ENCODE measurements at regions not wholly inside any gene's neighbourhood (a gene's known extent, or its start where the extent isn't known, plus 50 kb on each side); places are given as distances from the start of the nearest gene placed in this dataset.

DNA sequence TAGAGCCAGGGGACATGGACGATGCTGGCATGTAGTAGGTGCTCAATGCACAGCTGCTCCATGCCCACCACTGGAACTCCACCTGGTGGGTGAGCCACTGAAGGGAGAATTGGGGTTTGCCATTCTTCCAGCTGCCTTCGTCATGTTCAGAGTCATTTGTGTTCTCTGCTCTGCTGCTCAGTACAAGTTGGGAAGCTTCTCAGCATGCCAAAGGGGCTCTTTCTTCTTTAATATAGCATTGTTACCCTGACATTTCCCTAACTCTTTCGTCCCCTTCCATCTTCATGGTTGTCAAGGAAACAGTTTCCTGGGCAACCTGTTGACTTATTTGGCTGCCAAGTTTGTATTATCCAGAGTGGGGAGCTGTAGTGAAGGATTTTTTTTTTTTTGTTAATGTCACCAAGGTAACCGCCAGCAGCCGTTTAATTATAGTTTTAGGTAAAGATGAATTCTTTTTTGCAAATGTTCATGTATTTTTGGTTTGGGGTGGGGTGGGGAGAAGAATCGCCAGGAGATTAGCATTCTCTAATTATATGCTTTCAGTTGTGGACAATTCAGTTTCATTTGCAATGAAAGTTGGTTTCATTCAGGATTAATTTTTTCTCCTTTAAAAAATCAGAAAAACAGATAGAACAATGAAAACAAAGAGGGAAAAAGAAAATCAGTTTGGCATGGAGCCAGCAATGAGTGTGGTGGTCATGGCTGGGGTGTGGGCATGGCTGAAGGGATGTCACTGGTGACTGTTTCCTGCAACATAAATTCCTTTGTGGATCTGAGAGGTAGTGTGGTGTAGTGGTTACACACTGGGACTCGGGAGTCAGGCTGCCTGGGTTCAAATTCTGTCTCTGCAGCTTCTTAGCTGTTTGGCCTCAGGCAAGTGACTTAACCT is 73.0 kb upstream of the KCNG1 start:
- no peak for DNase-seq (ENCODE audit: low read depth)

DNA sequence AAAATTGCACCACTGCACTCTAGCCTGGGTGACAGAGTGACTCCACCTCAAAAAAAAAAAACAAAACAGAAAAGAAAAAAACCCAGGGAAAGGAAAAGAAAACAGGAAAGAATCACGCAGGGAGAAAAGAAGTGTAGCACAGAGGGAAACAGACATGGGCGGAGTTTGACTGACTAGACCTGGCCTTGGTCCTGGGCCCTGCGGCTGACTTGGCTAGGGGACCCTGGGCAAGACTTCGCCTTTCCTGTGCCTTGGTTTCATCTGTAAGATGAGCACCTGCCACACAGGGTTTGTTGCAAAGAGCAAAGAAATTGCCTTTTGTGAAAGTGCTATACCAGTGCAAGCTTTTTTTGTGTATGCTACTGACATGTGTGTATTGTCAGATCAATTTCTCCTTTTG is 71.3 kb upstream of the KCNG1 start:
- DNase-seq (ENCODE audit: low read depth): no peak

DNA sequence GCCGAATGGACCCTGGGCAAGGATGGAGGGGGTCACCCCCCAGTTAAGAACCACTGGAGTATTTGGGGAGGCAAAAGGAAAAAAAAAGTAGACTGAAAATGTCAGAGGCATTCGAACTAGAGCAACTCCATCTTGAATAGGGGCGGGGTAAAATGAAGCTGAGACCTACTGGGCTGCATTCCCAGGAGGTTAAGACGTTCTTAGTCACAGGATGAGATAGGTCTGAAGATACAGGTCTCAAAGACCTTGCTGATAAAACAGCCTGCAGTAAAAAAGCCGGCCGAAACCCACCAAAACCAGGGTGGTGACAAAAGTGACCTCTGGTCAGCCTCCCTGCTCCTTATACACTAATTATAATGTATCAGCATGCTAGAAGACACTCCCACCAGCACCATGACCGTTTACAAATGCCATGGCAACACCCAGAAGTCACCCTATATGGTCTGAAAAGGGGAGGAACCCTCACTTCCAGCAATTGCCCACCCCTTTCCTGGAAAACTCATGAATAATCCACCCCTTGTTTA is 70.4 kb upstream of the KCNG1 start:
- no peak for DNase-seq (ENCODE audit: low read depth)

- DNase-seq (ENCODE audit: low read depth): no peak
Measured at GRCh38 chr20:51092338-51092737, 69.4 kb upstream of the KCNG1 start.

GRCh38 chr20:51091406-51092195 is 68.7 kb upstream of the KCNG1 start:
- no peak for DNase-seq (ENCODE audit: low read depth)

DNA sequence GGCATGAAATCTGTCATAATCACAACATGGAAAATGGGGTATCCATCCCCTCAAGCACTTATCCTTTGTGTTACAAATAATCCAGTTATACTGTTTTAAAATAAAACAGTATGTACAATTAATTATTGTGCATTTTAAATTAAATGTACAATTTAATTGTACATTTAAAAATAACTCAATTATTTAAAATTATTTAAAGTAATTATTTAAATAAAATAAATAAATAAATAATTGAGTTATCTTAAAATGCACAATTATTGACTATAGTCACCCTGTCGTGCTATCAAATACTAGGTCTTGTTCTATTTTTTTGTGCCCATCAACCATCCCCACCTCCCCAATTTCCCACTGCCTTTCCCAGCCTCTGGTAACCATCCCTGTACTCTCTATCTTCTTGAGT is 66.9 kb upstream of the KCNG1 start:
- DNase-seq (ENCODE audit: low read depth): no peak

DNA sequence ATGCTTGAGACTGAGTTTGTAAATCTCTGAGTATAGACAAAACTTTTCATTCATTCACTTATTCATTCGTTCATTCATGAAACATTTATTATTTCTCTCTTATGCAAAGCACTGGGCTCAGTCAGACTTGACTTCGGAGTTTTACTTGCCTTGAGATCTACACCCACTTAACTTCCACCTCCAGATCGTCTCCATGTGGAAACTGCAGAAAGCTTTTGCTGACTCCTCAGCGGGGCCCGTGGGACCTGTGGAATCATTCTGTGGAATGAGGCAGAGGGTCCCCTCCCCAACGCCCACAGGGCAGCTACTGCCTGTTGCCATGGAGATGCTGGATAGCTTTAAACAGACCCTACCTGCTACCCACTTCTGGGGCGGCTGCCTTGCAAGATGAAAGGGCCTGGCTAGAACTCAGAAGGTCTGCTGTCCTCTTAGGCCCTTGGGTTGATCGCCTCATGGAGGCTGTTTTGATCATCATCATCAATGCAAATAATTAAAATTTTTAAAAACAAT is 66.4 kb upstream of the KCNG1 start:
- no peak for DNase-seq (ENCODE audit: low read depth)

DNA sequence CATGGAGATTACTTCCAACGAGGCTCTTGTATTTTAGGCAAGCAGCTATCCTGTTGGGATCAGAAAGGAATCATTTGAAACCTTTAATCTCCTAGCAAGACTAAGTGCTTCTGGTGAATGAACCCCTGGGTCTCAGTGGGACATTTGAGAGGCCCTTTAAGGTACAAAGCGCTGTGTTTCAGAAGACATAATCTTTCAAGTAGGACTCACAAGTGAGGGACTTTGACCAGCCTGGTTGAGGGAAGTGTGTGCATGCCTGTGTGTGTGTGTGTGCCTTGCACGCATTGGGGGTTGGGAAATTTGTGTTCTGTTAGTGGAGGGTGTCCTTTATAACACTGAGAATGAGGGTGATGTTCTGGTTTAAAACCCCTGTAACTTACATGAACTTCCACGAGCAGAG is 64.4 kb upstream of the KCNG1 start:
- no peak for DNase-seq (ENCODE audit: low read depth)

- DNase-seq (ENCODE audit: low read depth): no peak
Measured at GRCh38 chr20:51085769-51086168, 62.9 kb upstream of the KCNG1 start.

GRCh38 chr20:51084593-51085377 is 61.9 kb upstream of the KCNG1 start:
- DNase-seq (ENCODE audit: low read depth): no peak

DNA sequence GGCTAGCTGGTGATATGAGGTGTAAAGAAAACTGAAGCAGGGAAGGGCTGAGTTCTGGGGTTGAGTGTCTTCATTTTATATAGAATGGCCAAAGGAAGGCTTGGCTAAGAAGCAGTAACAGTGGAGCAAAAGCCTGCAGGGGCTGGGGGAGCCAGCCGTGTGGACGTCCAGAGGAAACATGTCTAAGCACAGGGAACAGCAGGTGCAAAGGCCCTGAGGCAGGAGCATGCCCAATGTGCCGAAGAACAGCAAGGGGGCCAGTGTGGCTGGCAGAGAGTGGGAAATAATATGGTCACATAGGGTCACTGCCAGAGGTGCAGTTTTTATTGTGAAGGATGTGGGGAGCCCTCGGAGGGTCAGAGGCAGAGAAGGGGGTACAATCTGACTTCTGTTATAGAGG is 60.5 kb upstream of the KCNG1 start:
- no peak for DNase-seq (ENCODE audit: low read depth)

DNA sequence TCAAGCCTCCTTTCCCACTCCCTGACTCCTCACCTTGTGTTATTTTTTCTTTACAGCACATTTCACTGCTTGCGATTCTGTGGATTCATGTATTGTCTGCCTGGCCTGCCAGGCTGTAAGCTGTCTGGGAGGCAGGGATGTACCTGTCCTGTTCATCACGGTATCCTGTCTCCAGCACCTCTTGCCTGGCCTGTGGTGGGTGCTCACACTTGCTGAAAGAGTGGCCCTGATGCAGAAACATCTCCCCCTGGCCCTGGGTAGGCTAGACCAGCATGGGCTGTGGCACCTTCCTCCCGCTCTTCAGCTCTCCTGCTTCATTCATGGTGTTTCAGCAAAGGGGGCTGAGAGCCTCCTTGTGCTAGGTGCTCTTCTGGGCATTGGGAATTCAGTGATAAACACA is 60.1 kb upstream of the KCNG1 start:
- DNase-seq (ENCODE audit: low read depth): no peak

- no peak for DNase-seq (ENCODE audit: low read depth)
Measured at GRCh38 chr20:51080516-51080915, 57.6 kb upstream of the KCNG1 start.

- DNase-seq (ENCODE audit: low read depth): no peak
Measured at GRCh38 chr20:51079488-51079887, 56.6 kb upstream of the KCNG1 start.

DNA sequence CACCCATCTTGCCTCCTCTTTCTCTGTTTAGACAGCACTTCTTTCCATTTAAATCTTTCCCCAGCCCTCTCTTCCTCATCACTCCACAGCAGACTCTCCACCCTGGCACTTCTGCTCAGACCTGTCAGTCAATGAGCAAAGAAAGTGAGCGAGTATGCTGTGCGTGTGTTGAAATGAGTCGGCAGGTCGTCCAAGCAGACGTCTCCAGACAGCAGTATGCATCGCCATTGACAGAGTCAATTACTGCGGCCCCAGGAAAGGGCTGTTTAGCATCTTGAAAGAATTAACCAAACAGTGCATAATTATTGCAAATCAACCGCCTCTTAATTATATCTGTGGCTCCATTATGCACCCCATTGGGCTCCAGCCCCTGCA is 54.8 kb upstream of the KCNG1 start:
- no peak for DNase-seq (ENCODE audit: low read depth)

DNA sequence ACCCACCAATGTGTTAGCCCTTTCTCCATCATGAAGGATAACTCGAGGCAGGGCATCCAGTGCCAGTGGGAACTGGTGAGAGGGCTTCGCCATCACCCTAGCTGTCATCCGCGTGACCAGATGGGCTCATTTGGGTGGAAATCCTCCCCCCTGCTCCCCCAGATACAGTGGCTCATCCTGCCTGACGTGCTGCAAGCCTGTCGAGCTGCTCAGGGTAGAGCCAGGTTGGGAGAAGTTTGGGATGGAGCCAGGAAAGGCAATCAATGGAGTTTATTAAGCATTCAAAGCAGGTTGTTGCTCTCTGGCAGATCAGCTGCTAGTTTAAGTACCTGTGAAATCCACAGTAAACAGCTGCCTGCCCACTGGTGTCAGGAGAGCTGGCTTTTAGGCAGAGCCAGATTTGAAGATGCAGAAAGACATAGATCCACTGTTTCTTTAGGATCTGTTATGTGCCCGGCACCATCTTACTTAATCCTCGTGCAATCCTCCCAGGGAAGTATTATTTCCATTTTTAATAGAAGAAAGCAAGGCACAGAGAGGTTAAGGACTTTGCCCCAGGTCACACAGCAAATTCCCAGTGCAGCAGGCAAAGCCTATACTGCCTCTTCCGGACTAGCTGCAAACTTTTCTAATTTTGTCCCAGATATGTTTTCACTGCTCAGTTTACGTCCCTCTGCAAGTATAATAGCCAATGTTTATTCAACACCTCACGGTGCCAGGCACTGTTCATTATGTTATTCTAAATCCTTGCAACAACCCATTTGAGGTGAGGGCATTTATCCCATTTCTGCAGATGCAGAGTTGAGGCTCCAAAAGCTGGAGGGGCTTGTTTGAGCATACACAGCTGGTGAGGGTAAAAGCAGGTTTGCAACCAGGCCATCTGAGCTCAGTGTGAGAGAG is 54.1 kb upstream of the KCNG1 start:
- no peak for DNase-seq (ENCODE audit: low read depth)

DNA sequence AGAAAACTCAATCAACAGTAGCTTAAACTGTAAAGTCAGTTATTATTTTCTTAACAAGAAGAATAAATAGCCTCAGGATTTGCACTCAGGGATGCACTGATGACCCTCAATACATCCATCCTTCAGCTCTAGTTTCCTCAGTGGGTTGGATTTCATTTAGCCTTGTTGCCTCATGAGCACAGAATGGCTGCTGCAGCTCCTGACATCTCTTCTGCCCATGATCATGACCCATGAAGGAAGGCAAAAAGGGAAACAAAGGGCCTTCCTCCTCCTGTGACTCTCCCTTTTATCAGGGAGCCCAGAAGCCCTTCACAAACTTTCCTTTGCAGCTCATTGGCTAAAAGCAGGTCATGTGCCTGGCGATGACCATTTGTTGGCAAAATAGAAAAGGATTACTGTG is 51.2 kb upstream of the KCNG1 start:
- DNase-seq (ENCODE audit: low read depth): no peak

Data from GM04504 (cell line).